GM20431 (cell line): ENCODE measurements at regions not wholly inside any gene's neighbourhood (a gene's known extent, or its start where the extent isn't known, plus 50 kb on each side); places are given as distances from the start of the nearest gene placed in this dataset.

Source experiments
- in situ Hi-C: fragments of 300-500 bp; cut with MseI, MboI; formaldehyde crosslinking; loops from one replicate; pipeline ENCODE4 v1.15.0; 2020; ENCODE audit warnings: low sequenced_read_pairs; ENCODE audit not compliant: unreplicated experiment

DNA sequence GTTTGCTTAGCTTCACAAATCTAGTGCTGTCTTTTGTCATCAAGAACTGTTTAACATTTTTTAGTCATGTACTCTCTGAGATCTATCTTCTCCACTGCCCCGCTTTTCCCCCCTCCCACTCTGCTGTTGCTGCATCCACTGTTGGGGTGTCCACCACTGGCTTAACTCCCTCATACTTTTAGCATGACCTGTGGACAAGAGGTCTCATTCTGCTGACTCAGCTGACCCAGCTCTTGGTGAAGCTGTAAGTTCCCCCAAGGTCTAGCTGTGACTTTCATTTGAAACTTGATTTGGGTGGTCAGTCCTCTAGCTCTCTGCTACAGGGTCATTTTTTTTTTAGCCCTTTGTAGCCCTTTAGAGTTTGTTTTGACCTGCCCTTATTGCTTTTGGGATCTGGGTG is 427.2 kb downstream of the PLCL1 start:
- in situ Hi-C loops, result no loop called here

DNA sequence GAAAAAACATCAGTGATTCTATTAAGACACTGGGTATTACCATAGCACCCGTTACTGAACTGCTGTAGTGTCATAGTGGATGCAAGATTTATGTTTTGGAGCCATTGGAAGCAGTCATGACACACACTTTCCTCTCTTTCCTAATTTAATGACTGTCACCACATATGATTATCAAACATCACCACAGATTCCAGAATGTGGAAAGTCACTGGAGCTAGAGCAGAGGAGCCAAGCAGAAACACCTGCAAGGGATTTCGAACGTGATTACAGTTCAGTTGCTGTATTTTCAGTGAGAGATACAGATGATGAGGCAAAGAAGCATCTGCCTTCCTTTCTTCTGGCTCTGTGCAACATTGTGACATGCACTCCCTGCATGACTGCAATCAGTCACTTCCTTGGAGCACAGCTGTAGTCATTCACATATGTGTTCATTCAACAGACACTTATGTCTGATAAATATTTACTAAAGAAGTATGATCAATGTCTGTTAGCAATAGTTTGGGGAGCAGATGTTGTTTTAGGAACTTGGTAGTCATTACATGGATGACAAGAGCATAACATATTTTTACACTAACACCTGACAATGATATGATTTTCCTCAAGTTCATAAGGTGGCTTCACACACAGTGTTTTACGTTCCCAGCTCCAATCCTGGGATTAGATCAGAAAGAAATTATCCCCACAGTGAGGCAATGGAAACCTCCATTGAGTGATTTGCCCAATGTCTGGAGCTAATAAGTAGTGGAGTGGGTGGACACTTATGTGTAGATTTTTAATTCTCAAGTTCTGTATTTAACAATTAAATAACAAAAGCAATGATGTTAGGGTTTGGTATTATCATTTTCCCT is 416.6 kb downstream of the PLCL1 start:
- in situ Hi-C loops, result no loop called here

DNA sequence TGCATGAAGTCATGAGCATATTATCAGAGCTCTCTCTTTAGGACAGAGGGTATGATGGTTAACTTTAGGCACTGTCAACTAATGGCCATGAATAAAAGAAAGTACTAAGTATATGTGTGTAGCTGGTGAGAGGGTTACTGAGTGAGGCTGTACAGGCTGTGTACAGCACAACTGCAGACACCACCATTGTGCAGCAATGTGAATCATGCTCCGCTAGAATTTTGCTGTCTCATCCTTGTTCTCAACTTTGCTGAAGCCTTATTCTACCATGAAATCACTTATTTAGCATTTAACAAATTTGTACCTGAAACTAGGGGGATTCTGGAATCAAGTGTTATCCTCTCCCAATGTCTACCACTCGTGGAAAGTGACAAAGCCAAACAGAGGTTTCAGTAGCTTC is 414.9 kb downstream of the PLCL1 start:
- in situ Hi-C loops, result no loop called here

DNA sequence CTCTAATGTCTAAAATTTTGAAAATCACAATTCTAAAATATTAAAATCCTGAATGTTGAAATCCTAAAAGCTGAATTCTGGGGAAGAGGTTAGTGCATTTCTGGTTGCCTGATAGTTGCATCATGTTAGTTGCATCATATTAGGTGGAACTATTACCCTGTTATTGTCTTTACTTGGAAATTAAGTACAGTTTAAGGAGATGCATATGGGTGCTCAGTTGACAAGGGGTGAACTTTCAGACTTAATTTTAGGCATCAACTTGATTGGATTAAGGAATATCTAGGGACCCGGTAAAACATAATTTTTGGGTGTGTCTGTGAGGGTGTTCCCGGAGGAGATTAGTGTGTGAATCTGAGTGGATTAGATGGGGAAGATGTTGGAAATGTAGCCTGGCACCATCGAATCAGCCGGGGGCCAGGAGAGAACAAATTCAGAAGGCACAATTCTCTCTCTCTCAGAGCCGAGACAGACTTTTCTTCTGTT is 409.8 kb downstream of the PLCL1 start:
- in situ Hi-C loops, result no loop called here

DNA sequence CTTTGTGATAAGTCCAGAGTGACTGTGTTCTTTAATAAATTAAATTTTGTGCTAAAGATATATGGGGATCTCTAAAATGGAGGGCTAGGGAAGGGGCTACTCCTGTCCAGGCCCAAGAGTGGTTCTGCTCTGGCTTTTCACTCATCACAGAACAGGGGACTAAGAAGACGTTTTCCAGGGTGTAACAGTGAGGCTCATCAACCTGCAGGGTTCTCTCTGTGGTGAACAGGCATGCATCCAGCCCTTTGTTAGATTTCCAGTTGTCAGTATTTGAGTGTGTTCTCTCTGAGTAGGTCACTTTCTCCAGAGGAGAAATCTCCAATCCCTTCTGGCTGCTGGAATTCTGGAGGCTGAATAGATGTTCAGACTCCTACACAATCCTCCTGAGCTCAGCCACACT is 408.9 kb downstream of the PLCL1 start:
- in situ Hi-C loops, result no loop called here

DNA sequence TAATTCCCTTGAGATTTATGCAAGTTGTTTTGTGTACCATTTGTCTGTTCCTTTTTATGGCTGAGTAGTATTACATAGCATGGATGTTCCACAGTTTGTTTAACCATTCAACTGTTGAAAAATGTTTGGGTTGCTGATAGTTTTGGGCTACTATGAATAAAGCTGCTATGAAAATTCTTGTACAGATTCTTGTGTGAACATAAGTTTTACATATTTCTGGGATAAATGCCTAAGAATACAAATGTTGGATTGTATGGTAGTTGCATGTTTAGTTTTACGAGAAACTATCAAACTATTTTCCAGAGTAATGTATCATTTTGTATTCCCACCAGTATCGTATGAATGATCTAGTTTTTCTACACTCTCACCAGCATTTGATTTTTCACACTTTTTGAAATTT is 407.3 kb downstream of the PLCL1 start:
- in situ Hi-C loops, result no loop called here

DNA sequence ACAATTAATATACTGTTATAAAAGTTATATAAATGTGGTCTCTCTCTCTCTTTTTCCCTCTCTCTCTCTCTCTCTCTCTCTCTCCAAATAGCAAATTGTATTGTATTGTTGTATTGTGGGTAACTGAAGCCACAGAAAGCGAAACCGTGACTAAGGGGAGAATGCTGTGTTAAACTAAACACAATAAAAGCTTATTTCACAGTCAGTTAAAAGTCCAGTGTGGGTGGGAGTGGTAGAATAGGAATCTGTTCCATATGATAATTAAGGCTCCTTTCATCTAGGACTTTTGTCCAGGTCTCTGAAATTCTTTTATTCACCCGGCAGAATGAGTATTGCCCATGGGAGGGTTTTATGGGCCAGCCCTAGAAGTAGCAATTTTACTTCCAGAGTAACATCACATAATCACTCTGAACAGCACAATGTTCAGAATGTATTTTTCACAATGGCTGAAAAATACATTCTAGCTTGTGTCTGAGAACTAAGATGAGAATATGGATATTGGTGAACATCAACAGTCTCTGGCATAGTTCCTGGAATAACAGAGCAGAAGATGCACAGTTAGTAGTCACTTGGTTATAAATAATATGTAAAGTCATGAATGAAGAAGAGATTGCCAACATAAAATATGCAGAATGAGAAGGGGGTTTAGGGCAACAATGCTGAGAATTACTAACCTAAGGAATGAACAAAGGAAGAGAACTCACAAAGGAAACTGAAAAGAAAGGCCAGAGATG is 399.1 kb downstream of the PLCL1 start:
- in situ Hi-C loops, result no loop called here
